Spinal cord (tissue), 9 donors: ENCODE measurements at regions not wholly inside any gene's neighbourhood (a gene's known extent, or its start where the extent isn't known, plus 50 kb on each side); places are given as distances from the start of the nearest gene placed in this dataset.
A peak's percentile ranks its signal among the peaks of the same experiment; 100 is the strongest.

Source experiments
- DNase-seq, 6 donors: peaks; one replicate each; pipeline versions ENCODE4 v3.0.0 to v3.0.0-alpha.2; 2013 to 2015; ENCODE audit warnings: low spot score in 6 of 6, low read depth in 4 of 6
- H3K27ac ChIP-seq: one replicate; pipeline ENCODE4 v1.5.1; 2013; ENCODE audit warnings: low read depth, low read length, control low read depth
- H3K27me3 ChIP-seq: one replicate; pipeline ENCODE4 v1.6.1; 2013; ENCODE audit warnings: low read length; ENCODE audit not compliant: control insufficient read depth, insufficient read depth
- H3K36me3 ChIP-seq: one replicate; pipeline ENCODE4 v1.6.1; 2013; ENCODE audit warnings: low read length; ENCODE audit not compliant: control insufficient read depth, insufficient read depth
- H3K4me1 ChIP-seq: one replicate; pipeline ENCODE4 v1.6.1; 2013; ENCODE audit warnings: low read length; ENCODE audit not compliant: control insufficient read depth, insufficient read depth
- H3K4me3 ChIP-seq: one replicate; pipeline ENCODE4 v1.5.1; 2013; ENCODE audit warnings: low read depth, low read length, control low read depth
- H3K9me3 ChIP-seq: one replicate; pipeline ENCODE4 v1.6.1; 2013; ENCODE audit warnings: low read length; ENCODE audit not compliant: control insufficient read depth, insufficient read depth
- WGBS: methylation state at CpG from one replicate; pipeline ENCODE4 v1.1.5; 2013; ENCODE audit warnings: missing lambda C conversion rate; ENCODE audit not compliant: insufficient coverage; 5-methylcytosine and 5-hydroxymethylcytosine counted together
- donor health status: healthy.

DNA sequence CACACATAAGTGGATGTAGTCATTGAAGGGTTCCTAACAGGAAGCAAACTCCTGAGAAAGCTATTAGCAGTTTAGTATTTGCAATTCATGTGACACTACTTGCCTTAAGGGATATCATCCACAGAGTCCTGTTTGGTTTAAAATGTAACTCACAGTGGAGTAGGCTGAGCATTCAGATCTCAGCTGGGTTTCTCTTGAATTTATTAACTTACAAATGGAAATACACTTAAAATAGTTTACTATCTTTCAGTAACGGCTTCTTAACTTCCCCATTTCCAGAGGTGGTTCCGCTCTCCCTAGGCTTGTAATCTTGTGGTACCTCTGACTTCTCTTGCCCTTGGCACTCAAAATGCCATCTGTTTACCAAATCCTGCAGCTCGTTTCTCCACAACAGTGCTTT is 660.7 kb upstream of the ADAMTS16 start:
- Histone ChIP-seq H3K4me1 (no peaks in the 10 kb centered on the region), H3K27me3 (no peaks in the 10 kb centered on the region), H3K4me3 (no peak overlapping the region), H3K36me3 (no peaks in the 10 kb centered on the region), H3K27ac (no peak overlapping the region), H3K9me3 (no peaks in the 10 kb centered on the region)
- WGBS: 63% methylated on average over 3 of the region's 3 CpGs
- DNase-seq: peak in 1 of 6 donors; percentile 53

DNA sequence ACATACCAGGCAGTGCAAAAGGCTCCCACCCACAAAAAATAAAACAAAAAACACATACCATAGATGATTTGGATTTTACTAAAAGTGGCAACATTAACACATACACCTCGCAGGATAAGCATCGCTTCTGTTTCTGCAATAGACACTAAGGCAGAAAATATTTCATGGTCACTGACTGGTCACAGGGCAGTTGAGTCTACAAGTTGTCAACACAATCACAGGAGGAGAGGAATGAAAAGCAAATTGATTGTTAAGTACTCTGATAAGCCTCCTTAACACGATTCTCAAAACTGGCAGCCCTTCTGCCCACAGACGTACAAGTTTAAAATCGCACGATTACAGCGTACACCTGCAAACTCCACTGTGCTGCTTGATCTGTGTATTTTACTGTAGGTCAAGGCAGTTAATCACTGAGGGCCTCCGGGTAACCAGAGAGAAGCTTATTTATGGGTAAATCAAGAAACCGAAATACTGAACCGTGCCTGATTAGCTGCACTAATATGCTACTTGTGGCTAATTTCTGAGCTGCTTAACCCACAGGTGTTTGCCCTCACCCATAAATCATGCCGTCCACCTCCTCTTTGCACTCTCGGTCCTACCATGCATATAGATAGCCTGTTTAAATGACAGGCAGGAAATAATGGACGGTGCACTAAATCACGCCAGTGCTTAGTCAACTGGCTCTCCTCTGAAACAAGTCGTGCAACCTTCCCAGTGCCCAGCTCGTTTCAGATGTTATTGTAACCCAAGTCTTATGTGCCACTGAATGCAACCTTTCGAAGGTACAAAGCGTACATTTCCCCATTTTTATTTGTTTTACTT is 659.4 kb upstream of the ADAMTS16 start:
- H3K27ac ChIP-seq: no peak overlapping the region
- no peaks in the 10 kb centered on the region for H3K9me3 ChIP-seq
- no peaks in the 10 kb centered on the region for H3K27me3 ChIP-seq
- H3K4me3 ChIP-seq: no peak overlapping the region
- no peaks in the 10 kb centered on the region for H3K36me3 ChIP-seq
- no peaks in the 10 kb centered on the region for H3K4me1 ChIP-seq
- DNase-seq: peak in 1 of 6 donors; percentile 69
- 50% methylated on average over 15 of the region's 18 CpGs for WGBS

DNA sequence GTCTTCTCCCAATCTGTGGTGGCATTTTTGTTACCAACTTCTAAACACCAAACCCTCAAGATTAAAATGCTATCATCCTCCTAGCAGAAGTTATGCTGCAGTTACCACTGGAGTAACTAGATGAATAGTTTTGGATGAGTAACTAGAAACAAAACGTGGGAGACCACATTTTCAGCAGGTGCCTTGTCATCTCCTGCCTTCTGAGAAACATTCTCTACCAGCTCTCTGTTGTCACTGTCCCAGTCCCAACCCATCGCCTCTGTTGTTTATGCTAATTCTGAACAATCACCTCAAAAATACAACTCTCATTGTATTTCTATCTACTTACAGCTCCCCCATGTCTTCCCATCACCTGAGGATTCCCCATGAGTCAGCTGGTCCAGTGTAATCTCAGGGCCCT is 652.5 kb upstream of the ADAMTS16 start:
- no peak for DNase-seq
- no peak overlapping the region for H3K4me3 ChIP-seq
- no peak overlapping the region for H3K27ac ChIP-seq
- H3K27me3 ChIP-seq: no peaks in the 10 kb centered on the region
- 80% methylated on average over 1 of the region's 2 CpGs for WGBS
- no peaks in the 10 kb centered on the region for H3K4me1 ChIP-seq
- H3K36me3 ChIP-seq: no peaks in the 10 kb centered on the region
- no peaks in the 10 kb centered on the region for H3K9me3 ChIP-seq

DNA sequence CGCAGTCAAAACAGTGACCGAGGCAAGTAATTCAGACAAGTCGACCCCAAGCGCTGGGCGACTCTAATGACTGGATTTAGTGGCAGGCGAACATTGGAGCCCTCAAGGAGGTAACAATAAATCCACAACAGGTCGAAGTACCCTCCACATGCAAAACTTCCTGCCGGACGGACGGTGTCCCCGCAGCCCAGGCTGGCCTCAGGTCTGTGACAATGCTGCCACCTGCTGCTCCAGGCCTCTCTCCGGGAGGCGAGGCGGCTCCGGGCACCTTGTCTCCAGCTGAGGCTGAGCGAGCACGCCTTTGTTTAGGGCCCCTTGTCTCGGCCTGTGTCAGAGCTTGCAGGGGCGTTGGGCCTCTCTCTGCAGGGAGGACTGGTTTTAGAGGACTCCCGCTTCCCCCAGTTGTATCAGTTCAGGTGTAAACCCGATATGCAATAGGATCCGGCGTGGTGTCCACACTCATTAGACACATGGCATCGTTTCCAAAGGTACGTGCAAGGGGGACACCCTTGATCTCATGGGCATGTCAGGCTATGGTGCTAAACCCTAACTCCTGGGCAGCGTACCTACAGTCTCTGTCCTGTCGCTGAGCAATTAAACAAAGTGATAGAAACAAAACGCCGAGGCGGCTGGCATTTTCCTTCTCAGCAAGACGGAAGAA is 628.0 kb upstream of the ADAMTS16 start:
- WGBS: 25% methylated on average over 31 of the region's 31 CpGs
- Histone ChIP-seq H3K27me3 (peaks cover 23% of the 10 kb centered on the region), H3K4me1 (peaks cover 13% of the 10 kb centered on the region), H3K27ac (no peak overlapping the region), H3K36me3 (no peaks in the 10 kb centered on the region), H3K9me3 (no peaks in the 10 kb centered on the region), H3K4me3 (no peak overlapping the region)
- peak in 4 of 6 donors; percentile 24 to 87 (median 44) for DNase-seq

DNA sequence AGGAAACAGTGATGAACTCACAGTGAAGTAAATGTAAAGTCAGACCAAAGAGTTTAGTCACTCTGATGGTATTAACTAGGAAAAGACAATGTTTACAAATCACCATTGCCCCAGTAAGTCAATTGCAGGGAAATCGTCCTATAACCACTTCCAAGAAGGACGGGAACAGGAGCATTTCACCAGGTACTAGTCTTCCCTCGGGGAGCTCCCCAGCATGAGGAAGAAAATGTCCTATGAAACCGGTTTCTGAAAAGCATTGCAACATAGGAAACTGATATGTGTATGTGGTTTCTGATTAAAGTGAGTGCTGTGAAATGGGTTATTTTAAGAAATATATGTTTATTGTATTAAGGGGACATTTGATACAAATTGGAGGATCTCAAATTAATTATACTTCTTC is 626.7 kb upstream of the ADAMTS16 start:
- H3K4me1 ChIP-seq: peaks cover 13% of the 10 kb centered on the region
- H3K36me3 ChIP-seq: no peaks in the 10 kb centered on the region
- no peak overlapping the region for H3K4me3 ChIP-seq
- peaks cover 23% of the 10 kb centered on the region for H3K27me3 ChIP-seq
- no peak for DNase-seq
- H3K9me3 ChIP-seq: no peaks in the 10 kb centered on the region
- H3K27ac ChIP-seq: no peak overlapping the region
- 90% methylated on average over 4 of the region's 4 CpGs for WGBS

DNA sequence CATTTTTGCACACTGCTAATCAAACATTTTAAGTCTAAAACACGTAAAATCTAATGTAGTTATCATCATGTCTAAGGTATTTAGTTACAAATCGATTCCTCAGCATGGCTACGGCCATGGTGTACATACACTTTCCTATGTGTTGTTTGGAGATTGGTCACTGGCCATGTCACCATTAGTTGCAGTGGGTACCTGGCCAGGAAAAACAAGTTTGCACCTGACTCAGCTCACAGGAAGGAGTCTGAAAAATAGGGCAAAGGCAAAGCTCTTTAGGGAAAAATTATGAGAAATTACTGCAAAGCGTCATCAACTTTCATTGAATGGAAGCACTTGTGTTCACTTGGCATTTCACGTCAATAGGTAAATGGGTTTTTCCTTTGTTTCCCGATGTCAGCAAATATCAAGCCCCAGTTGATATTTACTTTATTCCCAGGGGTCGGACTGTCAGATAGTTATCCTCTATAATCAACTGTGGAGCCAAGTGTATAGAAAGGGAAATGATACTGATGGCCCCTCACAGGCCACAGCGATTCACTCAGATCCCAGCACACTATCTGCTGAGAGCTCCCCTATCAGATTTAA is 626.0 kb upstream of the ADAMTS16 start:
- 93% methylated on average over 2 of the region's 8 CpGs for WGBS
- Histone ChIP-seq H3K4me1 (peaks cover 13% of the 10 kb centered on the region), H3K27ac (no peak overlapping the region), H3K4me3 (no peak overlapping the region), H3K9me3 (no peaks in the 10 kb centered on the region), H3K36me3 (no peaks in the 10 kb centered on the region), H3K27me3 (peaks cover 23% of the 10 kb centered on the region)
- DNase-seq: no peak

DNA sequence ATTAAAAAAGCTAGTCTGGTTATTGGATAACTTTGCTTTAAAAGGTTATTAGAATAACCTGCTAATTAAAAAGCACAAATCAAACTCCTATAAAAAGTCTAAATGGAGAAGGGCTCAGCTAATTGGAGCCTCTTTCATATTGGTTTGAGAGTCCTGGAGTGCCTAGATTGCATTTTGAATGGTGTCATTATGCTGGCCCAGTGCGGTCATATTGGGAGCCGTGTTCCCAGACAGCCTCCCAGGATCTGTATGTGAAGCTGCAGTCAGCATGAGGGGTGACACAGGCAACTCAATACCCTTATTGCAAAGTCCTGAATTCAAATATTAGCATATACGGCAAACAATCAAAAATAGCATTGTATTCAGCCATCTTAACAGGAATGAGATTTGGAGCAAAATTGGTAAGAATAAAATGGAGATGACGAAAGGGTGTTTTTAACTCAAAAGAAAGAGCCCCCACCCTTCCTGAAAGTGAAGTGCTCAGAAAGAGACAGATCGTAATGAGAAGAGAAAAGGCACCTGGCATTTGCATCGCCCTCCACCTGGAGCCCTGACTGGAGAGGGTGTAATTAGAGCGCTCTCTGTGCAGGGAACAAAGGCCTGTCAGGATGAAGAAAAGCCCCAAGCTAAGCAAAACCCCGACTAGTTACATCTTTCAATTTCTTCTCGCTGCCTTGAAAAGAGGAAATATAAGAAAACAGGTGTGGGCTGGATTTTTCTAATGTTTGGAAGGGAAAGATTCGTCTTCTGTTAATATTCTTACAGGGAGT is 621.0 kb upstream of the ADAMTS16 start:
- 64% methylated on average over 3 of the region's 10 CpGs for WGBS
- peak in 2 of 6 donors; percentile 39 to 89 for DNase-seq

DNA sequence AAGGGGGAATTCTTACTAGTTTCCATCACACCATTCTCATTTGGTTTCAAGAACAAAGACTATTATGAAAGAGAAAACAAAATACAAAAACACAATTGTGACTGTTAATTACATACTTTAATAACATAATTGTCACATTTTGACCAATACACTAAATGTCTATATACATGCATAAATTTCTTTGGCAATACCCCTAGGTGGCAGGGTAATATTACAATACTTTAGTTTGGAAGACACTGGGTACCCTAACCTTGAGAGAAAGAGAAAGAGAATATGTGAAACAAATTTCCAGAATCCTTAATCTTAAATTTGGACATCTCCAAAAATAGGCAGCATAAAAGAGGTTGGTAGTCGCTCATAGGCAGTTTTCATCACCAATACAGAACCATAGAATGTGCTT is 619.6 kb upstream of the ADAMTS16 start:
- H3K4me1 ChIP-seq: no peaks in the 10 kb centered on the region
- no peaks in the 10 kb centered on the region for H3K9me3 ChIP-seq
- peaks cover 4% of the 10 kb centered on the region for H3K27me3 ChIP-seq
- DNase-seq: no peak
- no peak overlapping the region for H3K4me3 ChIP-seq
- H3K36me3 ChIP-seq: no peaks in the 10 kb centered on the region
- WGBS: no CpG with 5 or more reads among the region's 1 CpG
- H3K27ac ChIP-seq: no peak overlapping the region

More for the DNA sequence above, 621.0 kb upstream of the ADAMTS16 start:
- H3K4me3 ChIP-seq: no peak overlapping the region
- H3K36me3 ChIP-seq: no peaks in the 10 kb centered on the region
- no peaks in the 10 kb centered on the region for H3K4me1 ChIP-seq
- peaks cover 4% of the 10 kb centered on the region for H3K27me3 ChIP-seq
- no peak overlapping the region for H3K27ac ChIP-seq
- H3K9me3 ChIP-seq: no peaks in the 10 kb centered on the region

DNA sequence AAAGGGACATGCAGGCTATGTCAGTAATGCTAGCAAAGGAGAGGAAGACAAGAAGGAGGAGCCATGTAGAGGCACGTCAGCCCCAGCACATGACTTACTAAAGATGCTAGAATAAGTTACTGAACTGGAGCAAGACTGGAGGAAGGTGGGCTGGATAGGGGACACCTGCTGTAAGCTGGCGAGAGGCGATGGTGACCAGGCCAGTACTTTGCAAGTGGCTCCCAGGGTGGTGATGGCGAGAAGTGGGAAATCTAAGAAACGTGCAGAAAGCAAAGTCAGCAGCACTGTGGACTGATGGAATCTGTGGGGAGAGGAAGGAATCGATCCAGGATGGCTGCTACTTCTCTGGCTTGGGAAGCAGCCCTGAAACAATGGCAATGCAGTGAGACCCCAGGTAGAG is 617.1 kb upstream of the ADAMTS16 start:
- H3K4me3 ChIP-seq: no peak overlapping the region
- no peak for DNase-seq
- no peaks in the 10 kb centered on the region for H3K4me1 ChIP-seq
- H3K9me3 ChIP-seq: no peaks in the 10 kb centered on the region
- H3K27me3 ChIP-seq: peaks cover 4% of the 10 kb centered on the region
- H3K27ac ChIP-seq: no peak overlapping the region
- H3K36me3 ChIP-seq: no peaks in the 10 kb centered on the region
- WGBS: 86% methylated on average over 6 of the region's 6 CpGs
